ENCODE measurements at regions not wholly inside any gene's neighbourhood (a gene's known extent, or its start where the extent isn't known, plus 50 kb on each side); places are given as distances from the start of the nearest gene placed in this dataset.

DNA sequence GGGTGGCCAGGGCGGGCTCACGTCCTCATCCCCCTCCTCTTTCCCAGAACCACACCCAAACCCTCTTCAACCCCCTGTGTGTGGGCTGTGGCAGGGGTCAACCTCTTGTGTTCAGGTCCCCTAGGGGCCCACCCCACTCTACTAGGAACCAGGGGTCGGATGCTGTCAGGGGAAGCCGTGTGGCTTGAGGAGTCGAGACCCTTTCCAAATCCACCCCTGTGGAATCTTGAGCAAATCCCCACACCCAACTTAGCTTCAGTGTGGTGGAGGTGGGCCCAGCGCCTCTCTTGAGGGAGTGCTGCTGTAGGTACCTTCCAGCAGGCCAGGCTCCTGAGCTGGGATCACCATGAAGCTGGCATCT lies 121.5 kb downstream of the MRM1 start:
- TF ChIP-seq, protein P1, sequence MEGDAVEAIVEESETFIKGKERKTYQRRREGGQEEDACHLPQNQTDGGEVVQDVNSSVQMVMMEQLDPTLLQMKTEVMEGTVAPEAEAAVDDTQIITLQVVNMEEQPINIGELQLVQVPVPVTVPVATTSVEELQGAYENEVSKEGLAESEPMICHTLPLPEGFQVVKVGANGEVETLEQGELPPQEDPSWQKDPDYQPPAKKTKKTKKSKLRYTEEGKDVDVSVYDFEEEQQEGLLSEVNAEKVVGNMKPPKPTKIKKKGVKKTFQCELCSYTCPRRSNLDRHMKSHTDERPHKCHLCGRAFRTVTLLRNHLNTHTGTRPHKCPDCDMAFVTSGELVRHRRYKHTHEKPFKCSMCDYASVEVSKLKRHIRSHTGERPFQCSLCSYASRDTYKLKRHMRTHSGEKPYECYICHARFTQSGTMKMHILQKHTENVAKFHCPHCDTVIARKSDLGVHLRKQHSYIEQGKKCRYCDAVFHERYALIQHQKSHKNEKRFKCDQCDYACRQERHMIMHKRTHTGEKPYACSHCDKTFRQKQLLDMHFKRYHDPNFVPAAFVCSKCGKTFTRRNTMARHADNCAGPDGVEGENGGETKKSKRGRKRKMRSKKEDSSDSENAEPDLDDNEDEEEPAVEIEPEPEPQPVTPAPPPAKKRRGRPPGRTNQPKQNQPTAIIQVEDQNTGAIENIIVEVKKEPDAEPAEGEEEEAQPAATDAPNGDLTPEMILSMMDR (IDR thresholded peaks at IDR 0.05), result no peak
- no peak for TF ChIP-seq POLR2A (IDR thresholded peaks at IDR 0.05)

Measured in thyroid gland (tissue), 4 donors.